LHCN-M2 (cell line): ENCODE measurements at regions not wholly inside any gene's neighbourhood (a gene's known extent, or its start where the extent isn't known, plus 50 kb on each side); places are given as distances from the start of the nearest gene placed in this dataset.
"Not testable (repeated sequence)": the region's sequence is repeated elsewhere in the genome, so short reads cannot be mapped to it uniquely, and the experiment has no call there.

ENCODE experiments used
- DNase-seq: peaks from one replicate; pipeline ENCODE4 v3.0.0-alpha.2; 2012; ENCODE audit warnings: low read depth

DNA sequence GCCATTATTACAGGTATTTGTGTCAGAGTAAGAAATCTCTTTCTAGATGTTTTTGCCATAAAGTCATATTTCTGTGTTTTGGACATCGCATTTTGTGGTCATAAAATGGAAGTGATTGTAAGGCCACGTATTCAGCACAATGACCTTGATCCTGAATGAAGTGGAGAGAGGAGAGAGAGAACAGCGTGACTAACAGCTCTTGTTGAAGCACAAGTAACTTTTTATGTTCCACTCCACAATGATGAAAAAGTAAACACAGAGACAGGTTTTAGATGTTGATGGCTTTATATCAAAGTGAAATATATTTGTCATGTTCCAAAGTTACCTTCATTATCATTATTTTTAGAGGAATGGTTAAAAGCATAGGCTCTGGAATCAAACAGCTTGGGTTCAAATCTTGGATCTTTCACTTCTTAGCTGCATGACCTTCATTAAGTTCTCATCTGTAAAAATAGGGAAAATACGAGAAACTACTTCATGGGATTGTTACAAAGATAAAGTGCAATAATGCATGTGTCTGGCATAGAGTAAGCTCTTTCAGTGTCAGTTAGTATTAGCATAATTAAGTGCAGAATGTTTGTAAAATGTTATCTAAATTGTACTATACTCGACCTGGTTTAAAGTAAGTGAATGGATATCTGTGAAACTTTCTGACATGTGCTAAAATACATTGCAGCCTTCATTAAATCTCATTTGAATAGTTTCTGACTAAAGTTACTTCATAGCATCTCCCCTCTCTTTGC is 341.5 kb upstream of the DNAJC19 start:
- no peak for DNase-seq

DNA sequence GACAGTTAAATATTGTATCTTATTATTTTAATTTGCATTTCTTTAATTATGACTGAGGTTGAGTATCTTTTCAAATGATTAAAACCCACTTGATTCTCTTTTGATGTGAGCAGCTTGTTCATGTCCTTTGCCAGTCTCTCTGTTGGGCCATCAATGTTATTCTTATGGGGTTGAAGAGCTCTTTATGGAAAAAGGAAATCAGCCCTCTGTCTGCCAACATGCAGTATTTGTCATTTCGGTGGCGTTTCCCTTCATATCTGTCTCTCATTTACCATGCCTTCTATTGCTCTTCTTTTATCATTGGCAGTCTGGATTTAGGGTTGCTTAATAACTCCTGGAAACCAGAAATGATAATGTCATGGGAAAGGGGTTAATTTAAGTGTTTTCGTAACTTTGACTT is 340.7 kb upstream of the DNAJC19 start:
- DNase-seq, result no peak

GRCh38 chr3:181329024-181329423 is 339.5 kb upstream of the DNAJC19 start:
- no peak for DNase-seq

- no peak for DNase-seq
These were observed 338.8 kb upstream of the DNAJC19 start for GRCh38 chr3:181328346-181328745.

DNA sequence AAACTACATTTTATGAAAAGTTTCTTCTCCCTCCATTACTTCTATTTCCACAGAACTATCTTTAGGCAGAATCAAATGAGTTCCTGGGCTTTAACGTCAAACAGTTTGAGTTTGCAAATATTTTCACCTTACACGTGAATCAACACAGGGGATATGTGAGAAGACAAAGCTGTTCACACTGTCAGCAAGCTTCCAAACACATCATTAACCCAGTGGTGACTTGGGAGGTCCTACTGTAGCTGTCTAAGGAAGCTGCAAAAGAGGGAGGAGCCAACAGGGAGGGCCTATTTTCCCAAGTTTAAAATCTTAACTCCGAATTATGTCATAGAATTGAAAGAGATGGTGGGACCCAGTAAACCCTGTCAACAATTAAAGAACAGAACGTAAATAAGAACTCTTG is 337.8 kb upstream of the DNAJC19 start:
- DNase-seq, result no peak

DNA sequence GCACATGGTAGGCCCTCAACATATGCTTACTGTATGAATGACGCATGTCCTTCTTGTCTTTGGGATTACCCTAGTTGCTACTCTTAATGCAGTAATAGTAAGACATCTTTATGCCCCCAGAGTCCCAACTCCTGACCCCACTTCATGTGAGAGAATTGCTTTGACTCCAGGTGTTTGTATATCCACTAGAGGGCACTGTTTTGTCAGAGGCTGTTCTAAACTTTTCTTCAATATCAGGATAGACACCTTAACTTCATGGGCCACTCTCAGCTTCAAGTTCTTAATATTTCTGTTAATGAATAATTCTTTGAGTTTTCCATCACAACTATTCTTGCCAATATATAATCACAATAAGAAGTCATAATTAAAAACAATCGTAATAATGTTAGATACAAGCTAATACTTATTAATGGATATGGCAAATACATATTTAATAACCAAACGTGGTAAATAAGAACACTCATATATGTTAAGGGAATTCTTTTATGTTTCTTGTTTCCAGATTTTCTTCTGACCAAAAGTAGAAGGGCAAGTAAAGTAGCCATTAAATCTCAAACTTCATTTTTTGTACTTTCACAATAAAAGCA is 337.2 kb upstream of the DNAJC19 start:
- DNase-seq, result no peak

DNA sequence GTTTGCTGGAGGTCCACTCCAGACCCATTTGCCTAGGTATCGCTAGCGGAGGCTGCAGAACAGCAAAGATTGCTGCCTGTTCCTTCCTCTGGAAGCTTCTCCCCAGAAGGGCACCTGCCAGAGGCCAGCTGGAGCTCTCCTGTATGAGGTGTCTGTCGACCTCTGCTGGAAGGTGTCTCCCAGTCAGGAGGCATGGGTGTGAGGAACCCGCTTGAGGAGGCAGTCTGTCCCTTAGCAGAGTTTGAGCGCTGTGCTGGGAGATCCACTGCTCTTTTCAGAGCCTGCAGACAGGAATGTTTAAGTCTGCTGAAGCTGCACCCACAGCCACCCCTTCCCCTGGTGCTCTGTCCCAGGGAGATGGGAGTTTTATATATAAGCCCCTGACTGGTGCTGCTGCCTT is 335.0 kb upstream of the DNAJC19 start:
- DNase-seq, result not testable (repeated sequence)

DNA sequence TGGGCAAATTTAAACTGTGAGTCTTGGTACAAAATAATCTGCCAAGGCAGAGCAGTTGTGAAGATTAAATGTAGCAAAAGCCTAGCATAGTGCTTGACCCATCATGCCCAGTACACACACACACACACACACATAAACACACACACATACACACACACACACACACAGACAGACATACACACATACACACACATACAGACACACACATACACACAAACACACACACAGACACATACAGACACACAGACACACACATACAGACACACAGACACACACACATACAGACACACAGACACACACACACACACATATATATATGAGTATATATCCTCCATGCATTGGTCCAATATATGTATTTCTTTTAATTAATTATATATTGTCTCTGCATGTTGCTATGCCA is 328.8 kb upstream of the DNAJC19 start:
- no peak for DNase-seq

DNA sequence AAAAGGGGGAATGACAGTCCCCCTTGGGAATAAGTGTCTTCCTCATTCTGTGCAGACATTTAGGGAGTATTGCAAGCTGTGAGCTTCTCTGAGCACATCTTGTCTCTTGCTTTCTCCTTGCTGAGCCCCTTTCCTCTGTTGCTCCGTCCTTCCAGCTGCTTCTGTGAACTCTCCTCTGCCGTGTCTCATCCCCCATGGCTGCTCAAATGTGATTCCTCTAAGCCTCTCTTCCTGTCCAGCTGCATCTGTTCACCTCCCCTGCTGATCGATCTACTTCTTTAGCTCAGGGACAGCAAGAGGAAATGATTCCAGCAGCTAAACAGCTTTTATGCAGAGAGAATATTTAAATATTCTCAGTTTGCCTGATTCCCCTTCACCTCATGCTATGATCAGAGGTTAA is 328.0 kb upstream of the DNAJC19 start:
- DNase-seq, result no peak

GRCh38 chr3:181316482-181316881 is 326.9 kb upstream of the DNAJC19 start:
- no peak for DNase-seq

- no peak for DNase-seq
These were observed 323.8 kb upstream of the DNAJC19 start for GRCh38 chr3:181313335-181313734.

DNA sequence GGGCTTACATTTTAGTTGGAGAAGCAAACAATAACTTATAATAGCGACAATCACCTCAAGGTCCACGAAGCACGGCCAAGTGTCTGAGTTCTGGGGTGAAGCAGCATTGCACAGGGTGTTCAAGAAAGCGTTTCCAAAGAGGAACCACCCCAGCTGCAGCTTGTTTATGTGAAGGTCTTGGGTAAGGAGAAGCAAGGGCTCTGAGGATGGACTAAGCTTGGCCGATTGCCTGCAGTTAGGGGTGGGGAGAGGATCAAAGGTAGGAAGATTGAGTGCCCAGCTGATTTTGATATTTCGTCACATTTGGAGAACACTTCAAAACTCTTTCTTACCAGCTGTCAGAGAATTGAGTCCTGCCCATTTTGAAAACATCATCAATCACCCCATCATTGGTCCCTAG is 321.6 kb upstream of the DNAJC19 start:
- DNase-seq, result no peak

- no peak for DNase-seq
These were observed 313.4 kb upstream of the DNAJC19 start for GRCh38 chr3:181302960-181303359.

GRCh38 chr3:181300033-181300432 is 310.5 kb upstream of the DNAJC19 start:
- no peak for DNase-seq

DNA sequence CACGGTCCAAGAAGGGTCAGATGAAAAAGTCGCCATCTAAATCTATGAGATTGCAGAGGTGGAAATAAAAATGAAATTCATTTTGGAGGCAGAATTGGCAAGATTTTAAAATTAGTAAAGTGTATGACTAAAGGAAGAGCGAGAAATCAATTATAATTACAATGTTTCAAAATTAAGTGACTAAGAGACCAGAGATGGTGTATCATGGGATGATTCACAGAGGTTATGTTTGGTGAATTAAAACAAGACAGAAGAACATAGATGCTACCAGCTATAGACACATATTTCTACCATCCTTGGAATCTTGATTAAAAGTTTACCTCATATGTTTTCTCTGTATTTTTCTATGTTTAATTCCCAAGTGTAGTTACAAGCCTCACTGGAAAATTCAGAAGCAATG is 308.9 kb upstream of the DNAJC19 start:
- DNase-seq, result no peak

DNA sequence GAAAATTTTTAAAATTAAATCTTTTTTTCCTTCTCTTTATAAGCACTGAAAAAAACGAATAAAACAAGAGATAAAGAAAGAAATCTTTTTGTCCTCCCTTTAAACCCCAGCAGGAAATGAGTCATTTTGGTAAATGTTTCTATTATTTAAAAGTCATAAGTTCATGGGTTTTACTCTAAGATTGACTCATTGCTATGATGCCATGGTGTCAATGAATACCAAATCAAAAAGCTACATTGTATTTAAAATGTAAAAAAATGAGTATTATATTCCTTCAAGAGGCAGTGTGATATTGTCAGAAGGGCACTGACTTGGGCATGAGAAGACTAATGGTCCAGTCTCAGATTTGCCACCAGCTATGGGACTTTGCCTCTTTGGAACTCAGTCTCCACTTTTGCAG is 303.4 kb upstream of the DNAJC19 start:
- DNase-seq, result peak; percentile 2

- DNase-seq, result no peak
These were observed 301.4 kb upstream of the DNAJC19 start for GRCh38 chr3:181290941-181291340.

GRCh38 chr3:181289306-181289705 is 299.8 kb upstream of the DNAJC19 start:
- DNase-seq, result no peak

- no peak for DNase-seq
These were observed 298.6 kb upstream of the DNAJC19 start for GRCh38 chr3:181288145-181288544.

DNA sequence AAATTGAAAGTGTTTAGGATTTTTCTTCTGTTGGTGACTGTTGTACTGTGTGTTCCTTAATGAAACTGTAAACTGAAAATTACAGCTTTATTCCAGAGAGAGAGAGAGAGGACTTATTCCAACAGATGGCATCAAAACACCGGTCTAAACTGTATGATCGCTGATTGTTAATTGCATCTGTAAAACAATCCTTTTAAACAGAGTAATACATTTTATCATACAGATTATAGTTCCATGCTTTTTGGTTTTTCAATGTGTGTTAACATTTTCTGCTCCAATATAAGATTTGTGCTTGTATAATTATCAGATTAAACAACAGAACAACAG is 289.7 kb upstream of the DNAJC19 start:
- no peak for DNase-seq

DNA sequence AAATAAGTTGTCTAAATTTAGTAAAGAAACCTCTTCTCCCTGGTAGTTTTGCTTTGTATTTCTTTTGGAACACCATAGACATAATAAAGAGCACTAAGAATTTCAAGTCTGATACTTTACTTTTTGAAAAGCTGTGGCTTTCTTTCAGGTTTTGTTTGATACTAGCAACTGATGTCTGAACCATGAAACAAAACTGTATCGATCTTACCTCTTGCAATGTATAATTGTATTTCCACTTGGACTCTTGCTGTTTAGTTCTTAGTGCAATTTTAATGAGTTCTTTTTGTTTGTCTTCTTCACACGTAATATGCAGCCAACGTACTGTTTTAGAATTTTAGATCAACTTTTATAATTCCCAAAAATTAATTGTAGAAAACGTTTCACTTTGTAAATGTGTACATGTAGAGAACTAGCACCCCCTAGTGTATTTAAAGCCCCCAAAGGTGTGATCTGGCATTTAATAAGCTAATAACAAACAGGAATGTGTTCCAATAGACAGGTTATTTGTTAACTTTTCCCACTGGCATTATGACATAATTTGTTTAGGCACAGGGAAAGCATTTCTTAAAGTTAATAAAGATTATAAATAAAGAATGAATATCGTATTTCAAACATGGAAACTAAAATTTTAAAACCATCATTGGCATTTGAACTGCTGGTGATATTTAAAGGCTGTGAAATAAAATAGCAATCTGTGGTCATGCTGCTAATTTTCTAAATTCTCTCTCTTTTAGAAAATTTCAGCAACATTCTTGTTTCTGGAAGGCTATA is 289.1 kb upstream of the DNAJC19 start:
- no peak for DNase-seq

GRCh38 chr3:181276358-181276896 is 286.9 kb upstream of the DNAJC19 start:
- DNase-seq, result no peak

- no peak for DNase-seq
These were observed 284.5 kb upstream of the DNAJC19 start for GRCh38 chr3:181274025-181274424.
